NCI-H1694 treated with DMSO at 0.1 percent for 48 hours (cell line): ENCODE measurements at regions not wholly inside any gene's neighbourhood (a gene's known extent, or its start where the extent isn't known, plus 50 kb on each side); places are given as distances from the start of the nearest gene placed in this dataset.
"Not testable (repeated sequence)": the region's sequence is repeated elsewhere in the genome, so short reads cannot be mapped to it uniquely, and the experiment has no call there.

Experiments
- DNase-seq: peaks from one replicate; lab custom pipeline; 2025; lab: John Stamatoyannopoulos, UW

DNA sequence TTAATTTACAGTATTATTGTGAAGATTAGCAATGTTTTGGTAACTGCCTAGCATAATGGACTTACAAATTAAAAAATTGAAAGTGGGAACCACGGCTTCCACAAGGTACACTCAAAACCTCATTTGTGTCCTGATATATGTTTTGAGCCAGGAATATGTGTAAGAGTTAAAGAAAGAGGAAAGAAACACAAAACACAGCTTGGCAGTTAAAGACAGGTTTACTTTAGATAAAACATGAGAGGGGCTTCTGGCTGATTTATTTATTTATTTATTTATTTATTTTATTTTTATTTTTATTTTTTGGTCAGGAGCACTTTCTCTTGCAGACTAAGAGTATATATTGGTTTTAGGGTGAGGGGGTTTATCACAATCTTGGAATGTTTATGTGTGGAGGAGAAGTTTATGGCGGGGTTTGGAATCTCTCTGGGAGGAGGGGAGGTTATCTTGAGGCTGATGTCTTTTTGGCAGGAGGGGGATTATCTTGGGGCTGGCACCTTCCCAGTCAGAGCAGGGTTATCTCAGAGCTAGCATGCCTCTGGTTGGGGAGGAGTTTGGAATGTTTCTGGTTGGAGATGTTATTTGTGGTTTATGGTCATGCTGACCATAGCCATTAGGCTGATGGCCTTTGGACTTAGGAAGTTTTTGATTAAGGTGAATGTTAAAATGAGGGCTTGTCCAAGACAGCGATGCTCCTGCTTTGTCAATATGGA is 436.7 kb downstream of the DAD1 start:
- no peak for DNase-seq

DNA sequence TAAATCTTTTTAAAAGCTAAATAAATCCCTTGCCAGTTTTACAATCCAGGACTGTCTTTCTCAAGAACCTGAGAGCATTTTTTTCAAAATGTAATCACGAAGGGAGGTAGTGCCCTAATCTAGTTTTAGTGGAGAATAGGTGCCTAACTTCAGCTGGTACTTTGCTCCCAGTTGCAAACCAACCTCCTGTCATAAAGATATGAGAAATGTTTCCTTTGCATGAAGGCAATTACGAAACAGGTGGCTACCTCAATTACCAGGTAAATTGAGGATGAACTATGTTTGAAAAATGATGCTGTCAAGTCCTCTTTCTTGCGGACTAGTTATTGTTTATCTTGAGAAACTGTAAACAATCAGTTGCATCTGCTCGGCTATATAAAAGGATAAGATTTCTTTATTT is 437.9 kb downstream of the DAD1 start:
- DNase-seq, result no peak

DNA sequence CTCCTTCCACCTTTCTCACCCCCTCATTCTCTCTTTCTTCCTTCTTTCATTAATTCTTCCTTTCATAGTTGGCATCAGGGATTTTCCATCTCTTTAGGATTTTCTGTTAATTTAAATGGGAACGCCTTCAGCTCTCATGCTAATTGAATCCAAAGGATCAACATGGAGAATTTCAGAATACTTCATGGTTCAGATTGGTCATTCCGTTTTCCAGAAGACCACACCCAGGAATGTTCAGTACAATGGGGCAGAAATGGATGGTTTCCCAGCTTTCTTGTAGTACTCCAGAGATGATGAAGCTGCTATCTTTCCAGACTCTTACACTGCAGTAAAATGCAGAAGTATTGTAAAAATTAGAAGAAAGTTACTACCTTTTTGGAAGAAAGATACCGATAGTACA is 440.0 kb downstream of the DAD1 start:
- DNase-seq, result no peak

DNA sequence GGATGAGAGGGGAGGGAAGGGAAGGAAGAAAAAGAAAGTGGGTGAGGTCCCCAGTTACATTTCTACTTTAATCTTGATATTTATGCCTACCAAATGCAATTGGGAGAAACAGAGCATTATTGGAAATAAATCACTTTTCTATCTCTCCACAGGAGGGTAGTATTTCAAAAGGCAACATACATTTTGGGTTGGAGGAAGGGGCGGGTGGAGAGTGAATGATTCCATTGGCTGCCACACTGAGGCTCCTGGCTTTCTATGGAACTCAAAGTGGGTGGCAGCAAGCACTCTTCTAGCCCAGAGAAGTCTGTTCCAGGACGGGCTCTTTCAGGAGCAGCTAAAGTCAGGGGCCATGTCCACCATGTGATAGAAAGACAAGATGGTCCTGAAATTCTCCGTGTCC is 441.3 kb downstream of the DAD1 start:
- no peak for DNase-seq

- no peak for DNase-seq
Observed at GRCh38 chr14:22143363-22143762, 445.7 kb downstream of the DAD1 start.

GRCh38 chr14:22140633-22141032 is 448.4 kb downstream of the DAD1 start:
- no peak for DNase-seq

DNA sequence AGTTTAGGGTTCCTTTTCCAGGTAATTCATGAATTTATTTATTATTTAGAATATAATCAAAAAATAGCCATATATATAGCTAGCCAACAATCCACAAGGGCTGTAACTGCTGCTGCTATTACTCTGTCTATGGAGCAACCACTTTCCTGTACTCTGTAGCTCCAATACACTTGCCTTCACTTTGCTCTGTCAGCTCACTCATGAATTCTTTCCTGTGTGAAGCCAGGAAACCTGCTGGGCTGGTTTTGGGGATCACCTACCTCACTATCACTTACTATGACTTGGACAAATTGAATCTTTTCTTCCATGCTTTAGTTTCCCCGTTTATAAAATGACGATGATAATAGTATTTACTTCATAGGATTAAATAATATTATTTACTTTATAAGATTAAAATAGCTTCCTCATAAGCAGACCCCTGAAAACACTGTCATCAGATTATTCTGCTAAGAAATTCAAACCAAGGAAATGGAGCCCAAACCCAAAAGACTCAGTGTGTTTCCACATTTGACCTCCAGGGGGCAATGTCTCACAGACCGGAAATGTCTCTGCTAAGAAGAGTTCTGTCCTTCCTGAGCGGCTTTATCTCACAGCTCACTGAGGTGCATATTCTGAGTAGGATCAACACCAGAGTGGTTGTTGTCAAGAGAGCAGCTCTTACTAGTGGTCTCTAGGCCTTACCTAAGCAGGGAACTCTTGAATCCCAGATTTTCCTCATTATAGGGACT is 457.1 kb downstream of the DAD1 start:
- no peak for DNase-seq

GRCh38 chr14:22124073-22124613 is 450.5 kb upstream of the OR4E1 start:
- DNase-seq, result no peak

DNA sequence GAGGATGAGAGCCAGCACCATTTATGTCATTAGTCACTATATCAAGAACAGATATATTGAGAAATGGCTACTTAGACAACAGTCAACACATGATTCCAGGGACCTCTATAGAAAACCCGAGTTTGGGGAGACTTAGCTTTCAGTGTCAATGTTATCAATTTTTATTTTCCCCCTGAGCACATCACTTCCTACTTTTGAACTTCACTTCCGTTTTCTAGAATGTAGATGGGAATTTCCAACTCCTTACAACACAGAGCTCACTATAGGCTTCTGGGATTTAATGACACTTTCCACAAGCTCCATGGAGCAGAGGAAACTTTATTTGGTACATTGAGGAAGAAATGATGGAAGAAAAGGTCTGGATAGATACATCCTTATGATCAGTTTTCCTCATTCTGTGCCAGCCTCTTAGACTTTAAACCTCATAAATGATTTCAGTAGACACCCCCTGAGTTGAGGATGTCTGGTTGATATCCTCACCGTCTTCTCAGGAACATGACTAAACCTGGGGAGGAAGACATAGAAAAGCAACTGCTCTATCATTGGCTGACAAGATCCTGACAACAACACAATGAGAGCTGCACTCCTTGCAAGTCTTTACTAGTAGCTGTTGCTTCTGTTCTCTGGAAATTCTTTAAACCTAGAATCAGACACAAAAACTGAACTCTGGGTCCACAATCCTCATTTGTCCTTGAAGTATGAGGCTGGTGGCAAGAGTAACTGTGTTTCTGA is 449.4 kb upstream of the OR4E1 start:
- no peak for DNase-seq

DNA sequence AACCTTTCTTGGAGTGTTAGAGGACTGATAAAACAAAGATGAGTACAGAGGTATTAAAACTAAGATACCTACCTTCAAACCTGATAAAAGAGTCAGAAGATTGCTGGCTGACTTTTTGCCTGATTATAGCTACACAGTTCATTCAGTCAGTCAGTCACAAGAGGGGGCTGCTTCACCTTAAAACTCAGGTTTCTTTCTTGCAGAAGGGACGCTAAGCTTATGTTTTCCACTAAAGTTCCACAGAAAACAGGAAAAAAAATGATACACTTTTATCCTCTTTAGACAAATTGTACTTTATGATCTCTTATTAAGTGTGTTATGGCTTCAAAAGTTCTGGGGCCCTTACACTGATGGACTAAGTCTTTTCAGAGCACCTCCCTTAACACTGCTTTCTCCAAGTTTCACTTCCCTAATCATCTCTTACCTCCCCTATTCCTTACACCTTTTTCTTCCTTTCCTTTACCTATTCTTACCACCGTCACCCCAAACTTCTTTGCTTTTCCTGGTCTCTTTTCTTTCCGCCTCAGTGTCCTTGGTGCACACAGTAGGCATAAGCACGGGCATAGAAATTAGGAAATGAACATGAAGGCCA is 448.7 kb upstream of the OR4E1 start:
- DNase-seq, result no peak

GRCh38 chr14:22118899-22119477 is 445.4 kb upstream of the OR4E1 start:
- DNase-seq, result no peak

- DNase-seq, result no peak
Observed at GRCh38 chr14:22113401-22113800, 439.8 kb upstream of the OR4E1 start.

DNA sequence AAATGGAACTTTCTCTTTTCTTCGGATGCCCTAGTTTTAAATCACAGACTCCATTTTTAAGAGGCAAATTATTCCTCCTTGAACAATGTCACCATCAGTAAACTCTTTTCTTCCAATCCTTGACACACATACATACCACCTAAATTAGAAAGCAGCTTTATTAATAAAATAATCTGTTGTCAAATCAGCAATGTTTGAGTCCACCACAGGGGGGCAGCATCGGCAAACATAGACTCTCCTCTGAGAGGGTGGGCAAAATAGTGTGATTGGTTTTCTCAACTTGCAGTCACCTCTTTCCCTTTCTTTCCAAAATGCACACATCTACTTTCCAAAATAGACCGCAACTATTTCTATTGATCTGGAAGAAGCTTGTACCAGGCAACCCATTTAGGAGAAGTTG is 438.4 kb upstream of the OR4E1 start:
- DNase-seq, result no peak

GRCh38 chr14:22107753-22108152 is 434.1 kb upstream of the OR4E1 start:
- no peak for DNase-seq

DNA sequence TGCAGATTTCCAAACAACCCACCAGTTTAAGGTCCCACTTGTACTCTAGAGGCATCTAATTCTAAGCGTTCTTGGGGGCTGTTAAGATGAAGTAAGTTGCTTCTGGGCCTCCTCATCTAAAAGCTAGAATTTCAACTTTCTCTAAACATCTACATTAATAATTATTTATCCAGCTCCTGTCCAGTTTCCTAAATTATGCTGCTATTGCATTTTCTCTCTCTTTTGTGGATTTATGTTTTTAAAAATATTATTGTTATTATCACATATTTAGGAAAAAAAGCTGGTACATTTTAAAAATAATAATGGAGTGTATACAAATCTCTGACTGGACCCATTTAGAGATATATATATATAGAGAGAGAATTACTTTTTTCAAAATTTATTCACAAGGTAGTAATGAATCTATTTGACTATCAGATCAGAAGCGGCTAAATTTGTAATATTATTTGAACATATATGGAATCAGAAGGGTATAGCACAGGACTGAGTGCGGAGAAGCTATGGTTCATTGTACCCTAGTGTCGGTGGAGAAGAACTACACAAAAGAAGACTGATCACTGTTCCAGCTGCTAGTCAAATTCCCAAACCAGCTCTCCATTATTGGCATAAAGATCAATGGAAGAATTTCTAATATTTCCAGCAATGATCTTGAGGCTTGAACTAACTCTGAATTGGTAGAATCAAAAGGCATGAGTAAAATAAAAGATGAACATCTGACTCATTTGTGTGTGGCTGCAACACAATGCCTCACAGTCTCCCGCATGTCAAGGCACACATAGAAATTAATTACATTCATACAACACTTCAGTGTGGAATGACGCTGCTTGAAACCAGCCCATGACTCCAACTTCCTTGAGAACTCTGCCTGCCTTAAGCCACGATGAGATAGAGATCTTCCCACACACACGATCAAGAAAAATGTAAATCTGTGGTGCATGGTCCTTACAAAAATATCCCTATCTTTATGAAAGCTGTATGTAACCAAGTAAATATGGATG is 433.4 kb upstream of the OR4E1 start:
- no peak for DNase-seq

GRCh38 chr14:22105624-22106006 is 432.0 kb upstream of the OR4E1 start:
- no peak for DNase-seq

GRCh38 chr14:22105006-22105623 is 431.5 kb upstream of the OR4E1 start:
- no peak for DNase-seq

DNA sequence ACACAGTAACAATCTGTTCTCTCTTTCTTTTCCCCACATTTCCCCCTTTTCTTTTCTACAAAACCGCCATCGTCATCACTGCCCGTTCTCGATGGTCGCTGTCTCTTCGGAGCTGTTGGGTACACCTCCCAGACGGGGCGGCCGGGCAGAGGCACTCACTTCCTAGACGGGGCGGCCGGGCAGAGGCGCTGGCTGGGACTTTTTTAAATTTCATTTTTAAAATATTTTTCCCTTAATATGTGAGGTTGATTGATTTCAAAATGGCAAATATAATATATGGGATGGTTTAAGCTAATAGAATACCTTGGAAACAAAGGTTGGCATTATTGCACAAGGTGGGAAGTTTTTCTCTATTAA is 427.1 kb upstream of the OR4E1 start:
- not testable (repeated sequence) for DNase-seq

- no peak for DNase-seq
Observed at GRCh38 chr14:22099942-22100763, 426.5 kb upstream of the OR4E1 start.

GRCh38 chr14:22098435-22098834 is 424.8 kb upstream of the OR4E1 start:
- DNase-seq, result no peak
